Endodermal cell (in vitro differentiated cells): ENCODE measurements at regions not wholly inside any gene's neighbourhood (a gene's known extent, or its start where the extent isn't known, plus 50 kb on each side); places are given as distances from the start of the nearest gene placed in this dataset.

Experiments used
- DNase-seq: peaks from one replicate; pipeline ENCODE4 v3.0.0-alpha.2; 2017
- H3K27ac ChIP-seq: 2 replicates; pipeline ENCODE4 v1.5.1; 2013; ENCODE audit warnings: mild to moderate bottlenecking, low read depth, low read length, moderate library complexity
- H3K27me3 ChIP-seq: 2 replicates; pipeline ENCODE4 v1.6.1; 2013; ENCODE audit warnings: mild to moderate bottlenecking, low read length, moderate library complexity; ENCODE audit not compliant: insufficient read depth, control insufficient read depth, poor library complexity, severe bottlenecking
- H3K36me3 ChIP-seq: 2 replicates; pipeline ENCODE4 v1.7.0; 2013; ENCODE audit warnings: mild to moderate bottlenecking, low read length, moderate library complexity; ENCODE audit not compliant: control insufficient read depth, insufficient read depth
- H3K4me1 ChIP-seq: one replicate; pipeline ENCODE4 v1.7.0; 2013; ENCODE audit warnings: low read length; ENCODE audit not compliant: control insufficient read depth, insufficient read depth
- H3K4me3 ChIP-seq: 2 replicates; pipeline ENCODE4 v1.5.1; 2013; ENCODE audit warnings: mild to moderate bottlenecking, low read length, moderate library complexity
- H3K9ac ChIP-seq: 2 replicates; pipeline ENCODE4 v1.6.1; 2013; ENCODE audit warnings: mild to moderate bottlenecking, low read length, moderate library complexity; ENCODE audit not compliant: poor library complexity, severe bottlenecking; ENCODE audit errors: extremely low read depth
- H3K9me3 ChIP-seq: 2 replicates; pipeline ENCODE4 v1.6.1; 2013; ENCODE audit warnings: mild to moderate bottlenecking, low read length, moderate library complexity; ENCODE audit not compliant: control insufficient read depth
- H3K27ac Mint-ChIP-seq: 2 replicates; pipeline ENCODE4 v1.8.0; 2020; ENCODE audit warnings: mixed read lengths
- H3K27me3 Mint-ChIP-seq: 2 replicates; pipeline ENCODE4 v1.8.0; 2021; ENCODE audit warnings: mild to moderate bottlenecking, mixed read lengths; ENCODE audit not compliant: insufficient read depth
- H3K36me3 Mint-ChIP-seq: 2 replicates; pipeline ENCODE4 v1.8.0; 2020; ENCODE audit warnings: low read depth, mixed read lengths
- H3K4me1 Mint-ChIP-seq: 2 replicates; pipeline ENCODE4 v1.8.0; 2020; ENCODE audit warnings: mixed read lengths
- H3K4me3 Mint-ChIP-seq: 2 replicates; pipeline ENCODE4 v1.8.0; 2020; ENCODE audit warnings: mild to moderate bottlenecking, moderate library complexity, mixed read lengths
- H3K9me3 Mint-ChIP-seq: 2 replicates; pipeline ENCODE4 v1.8.0; 2020; ENCODE audit warnings: mild to moderate bottlenecking, mixed read lengths
- CTCF ChIP-seq: fragments of 200-600 bp; sonication (generic); conservative IDR thresholded peaks from 2 replicates; pipeline ENCODE4 v1.5.0; 2021; ENCODE audit warnings: antibody characterized with exemption, mild to moderate bottlenecking
- WGBS, 2 experiments: methylation state at CpG; one replicate each; pipeline versions ENCODE4 v1.1.5 to v1.1.7; 2013; ENCODE audit warnings: missing lambda C conversion rate in 2 of 2, mixed read lengths in 1 of 2; ENCODE audit not compliant: insufficient coverage in 1 of 2, insufficient read length in 1 of 2; 5-methylcytosine and 5-hydroxymethylcytosine counted together

GRCh38 chr9:109868722-109869121, 88.7 kb downstream of the PALM2AKAP2 start:
- H3K9ac ChIP-seq, result no peak overlapping the region
- no peaks in the 10 kb centered on the region for H3K36me3 Mint-ChIP-seq
- H3K27ac Mint-ChIP-seq, result no peak overlapping the region
- H3K9me3 Mint-ChIP-seq, result no peaks in the 10 kb centered on the region
- no peaks in the 10 kb centered on the region for H3K27me3 ChIP-seq
- 90 to 98% methylated on average over 2 to 3 of the region's 3 CpGs for WGBS, 2 experiments
- no peaks in the 10 kb centered on the region for H3K36me3 ChIP-seq
- no peaks in the 10 kb centered on the region for H3K27me3 Mint-ChIP-seq
- TF ChIP-seq CTCF, result no peak
- H3K4me1 Mint-ChIP-seq, result no peaks in the 10 kb centered on the region
- H3K9me3 ChIP-seq, result no peaks in the 10 kb centered on the region
- H3K4me1 ChIP-seq, result no peaks in the 10 kb centered on the region
- no peak for DNase-seq
- no peak overlapping the region for H3K4me3 ChIP-seq
- H3K27ac ChIP-seq, result no peak overlapping the region
- no peak overlapping the region for H3K4me3 Mint-ChIP-seq

- WGBS, 2 experiments, result 71 to 76% methylated on average over 4 to 6 of the region's 6 CpGs
- no peaks in the 10 kb centered on the region for H3K4me1 Mint-ChIP-seq
These were observed 90.4 kb downstream of the PALM2AKAP2 start for GRCh38 chr9:109870365-109870764.

GRCh38 chr9:109872901-109873300, 92.9 kb downstream of the PALM2AKAP2 start:
- 80 to 89% methylated on average over 1 to 4 of the region's 4 CpGs for WGBS, 2 experiments
- Histone ChIP-seq H3K27me3 (no peaks in the 10 kb centered on the region), H3K9me3 (no peaks in the 10 kb centered on the region), H3K4me3 (no peak overlapping the region), H3K4me1 (no peaks in the 10 kb centered on the region), H3K9ac (no peak overlapping the region), H3K36me3 (no peaks in the 10 kb centered on the region), H3K27ac (no peak overlapping the region)
- DNase-seq, result no peak
- Mint-ChIP-seq H3K4me3 (no peak overlapping the region), H3K27me3 (peaks cover 4% of the 10 kb centered on the region), H3K36me3 (no peaks in the 10 kb centered on the region), H3K9me3 (no peaks in the 10 kb centered on the region), H3K27ac (no peak overlapping the region), H3K4me1 (no peaks in the 10 kb centered on the region)
- no peak for TF ChIP-seq CTCF

More at GRCh38 chr9:109870365-109870764, 90.4 kb downstream of the PALM2AKAP2 start:
- no peak overlapping the region for H3K27ac Mint-ChIP-seq
- no peaks in the 10 kb centered on the region for H3K9me3 Mint-ChIP-seq
- H3K27me3 Mint-ChIP-seq, result peaks cover 4% of the 10 kb centered on the region
- H3K4me1 ChIP-seq, result no peaks in the 10 kb centered on the region
- no peaks in the 10 kb centered on the region for H3K9me3 ChIP-seq
- no peaks in the 10 kb centered on the region for H3K36me3 ChIP-seq
- H3K4me3 Mint-ChIP-seq, result no peak overlapping the region
- no peak overlapping the region for H3K27ac ChIP-seq
- TF ChIP-seq CTCF, result no peak
- no peak overlapping the region for H3K9ac ChIP-seq
- no peak overlapping the region for H3K4me3 ChIP-seq
- no peaks in the 10 kb centered on the region for H3K36me3 Mint-ChIP-seq
- H3K27me3 ChIP-seq, result no peaks in the 10 kb centered on the region
- DNase-seq, result no peak
